TTC549 (cell line): ENCODE measurements at regions not wholly inside any gene's neighbourhood (a gene's known extent, or its start where the extent isn't known, plus 50 kb on each side); places are given as distances from the start of the nearest gene placed in this dataset.

Experiments used
- FAIRE-seq: peaks from 2 replicates; lab custom pipeline; 2012; peaks lifted over from hg19 to GRCh38; lab: Jason Lieb, UNC

DNA sequence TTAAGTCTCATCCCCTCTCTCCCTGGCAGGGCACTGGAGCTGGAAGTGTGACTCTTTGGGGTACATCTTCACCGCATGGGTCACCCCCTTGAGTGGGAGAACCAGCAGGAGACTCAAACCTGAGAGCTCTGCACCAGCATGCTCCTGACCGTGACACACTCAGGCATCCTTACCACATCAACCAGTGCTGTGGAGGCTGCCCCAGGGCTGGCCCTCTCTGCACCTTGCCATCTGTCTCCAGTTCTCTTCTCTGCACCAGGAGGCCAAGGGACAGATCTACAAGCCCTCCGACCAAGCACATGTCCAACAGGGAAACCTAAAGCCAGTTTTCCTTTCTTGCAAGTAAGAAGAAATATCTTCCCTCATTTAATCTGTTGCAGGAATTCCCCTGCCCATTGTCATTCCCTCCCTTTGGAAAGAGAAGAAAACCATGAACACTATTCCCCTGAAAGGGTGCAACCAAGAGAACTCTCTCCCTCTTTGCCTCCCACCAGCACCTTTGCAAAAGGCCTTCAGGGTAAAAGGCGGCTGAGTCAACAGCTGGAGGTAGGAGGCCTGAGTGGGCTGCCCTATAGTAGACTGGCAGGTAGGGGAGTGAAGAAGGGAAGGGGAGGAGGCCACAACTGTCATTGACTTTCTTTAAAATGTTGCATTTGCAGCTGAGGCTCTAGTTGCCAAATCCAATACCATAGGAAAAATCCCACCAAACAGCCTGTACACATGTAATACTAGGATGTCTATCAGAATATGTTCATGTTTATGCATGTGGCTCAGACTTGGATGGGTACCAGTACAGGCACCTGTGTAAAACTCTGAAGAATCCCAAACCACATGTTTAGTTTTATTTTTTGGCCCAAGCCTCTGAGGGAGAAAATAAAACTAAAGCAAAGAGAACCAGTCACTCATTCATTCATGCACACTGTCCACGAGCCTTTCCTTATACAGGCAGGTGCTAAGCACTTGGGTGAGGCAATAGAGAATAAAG, 117.0 kb downstream of the WT1 start:
- no peak for FAIRE-seq

DNA sequence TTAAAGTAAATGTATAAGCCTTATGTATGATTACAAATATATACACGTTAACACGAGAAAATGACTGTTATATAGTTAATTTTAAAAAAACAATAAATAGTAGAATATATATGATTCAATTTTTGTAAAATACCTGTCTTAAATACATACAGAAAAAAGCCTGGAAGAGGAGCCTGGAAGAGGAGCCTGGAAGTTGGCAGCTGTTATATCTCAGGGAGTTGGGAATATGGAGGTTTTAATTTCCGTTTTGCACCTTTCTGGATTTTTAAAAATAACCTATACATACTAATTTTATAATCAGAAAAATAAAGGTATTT, 111.6 kb downstream of the WT1 start:
- no peak for FAIRE-seq

DNA sequence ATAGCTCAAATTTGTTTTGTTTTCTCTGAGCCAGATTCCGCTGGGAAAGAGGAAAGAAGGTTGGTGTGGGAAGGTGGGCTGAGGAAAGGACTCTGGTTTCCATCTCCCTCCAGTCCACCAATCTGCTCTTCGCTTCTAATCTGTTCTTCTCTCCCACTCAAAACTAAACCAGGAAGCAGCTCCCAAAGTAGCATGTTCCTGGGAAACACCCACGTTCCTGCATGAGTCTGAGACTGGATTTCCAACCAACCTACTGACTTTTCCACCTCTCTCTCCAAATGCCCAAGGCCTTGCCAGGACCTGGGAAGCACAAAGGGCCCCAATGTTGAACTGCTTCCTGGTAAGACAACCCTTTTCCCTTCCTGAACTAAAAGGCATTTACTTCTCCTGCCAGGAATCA, 110.2 kb downstream of the WT1 start:
- no peak for FAIRE-seq

DNA sequence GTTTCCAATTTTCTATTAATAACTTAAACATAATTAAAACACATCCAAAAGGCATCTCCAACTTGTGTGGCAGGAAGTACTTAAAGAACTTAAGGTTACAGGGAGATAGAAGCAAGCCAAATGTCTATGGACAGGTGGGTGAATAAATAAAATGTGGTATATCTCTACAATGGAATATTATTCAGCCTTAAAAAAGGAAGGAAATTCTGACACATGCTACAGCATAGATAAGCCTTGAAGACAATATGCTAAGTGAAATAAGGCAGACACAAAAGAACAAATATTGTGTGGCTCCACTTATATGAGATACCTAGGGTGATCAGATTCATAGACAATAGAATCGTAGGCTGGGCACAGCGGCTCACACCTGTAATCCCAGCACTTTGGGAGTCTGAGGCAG, 109.6 kb downstream of the WT1 start:
- FAIRE-seq, result no peak

DNA sequence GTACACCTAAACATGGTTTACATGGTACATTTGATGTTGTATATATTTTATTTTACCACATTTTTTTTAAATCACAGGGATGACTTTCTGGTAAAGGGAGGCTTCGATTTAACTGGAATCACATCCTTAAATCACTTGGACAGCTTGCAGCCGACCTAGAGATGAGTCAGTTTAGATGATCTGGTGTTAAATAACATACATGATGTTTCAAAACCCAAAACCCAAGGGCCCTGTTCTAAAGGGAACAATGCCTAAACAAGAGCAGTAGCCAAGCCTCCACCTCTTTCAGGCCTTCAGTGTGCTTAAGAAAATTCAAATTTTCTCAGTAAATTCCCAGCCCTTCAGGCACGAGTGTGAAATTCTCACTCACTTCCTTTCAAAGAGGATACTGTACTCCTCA, 108.8 kb downstream of the WT1 start:
- no peak for FAIRE-seq

DNA sequence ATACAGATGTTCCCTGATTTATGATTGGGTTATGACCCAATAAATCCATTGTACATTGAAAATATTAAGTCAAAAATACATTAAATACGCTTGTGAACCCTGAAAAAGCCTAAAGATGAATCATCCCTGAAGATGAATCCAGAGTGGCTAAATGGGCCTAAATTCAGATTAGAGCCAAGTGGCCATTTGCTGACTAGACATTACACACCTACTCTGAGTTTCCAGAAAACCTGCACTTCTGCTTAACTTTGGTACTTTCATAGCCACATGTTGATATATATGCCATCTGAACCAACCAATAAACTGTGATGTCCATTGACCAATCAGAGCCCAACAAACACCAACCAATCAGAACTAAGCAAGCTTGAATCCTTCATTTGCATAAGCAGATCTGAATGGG, 106.9 kb downstream of the WT1 start:
- no peak for FAIRE-seq

DNA sequence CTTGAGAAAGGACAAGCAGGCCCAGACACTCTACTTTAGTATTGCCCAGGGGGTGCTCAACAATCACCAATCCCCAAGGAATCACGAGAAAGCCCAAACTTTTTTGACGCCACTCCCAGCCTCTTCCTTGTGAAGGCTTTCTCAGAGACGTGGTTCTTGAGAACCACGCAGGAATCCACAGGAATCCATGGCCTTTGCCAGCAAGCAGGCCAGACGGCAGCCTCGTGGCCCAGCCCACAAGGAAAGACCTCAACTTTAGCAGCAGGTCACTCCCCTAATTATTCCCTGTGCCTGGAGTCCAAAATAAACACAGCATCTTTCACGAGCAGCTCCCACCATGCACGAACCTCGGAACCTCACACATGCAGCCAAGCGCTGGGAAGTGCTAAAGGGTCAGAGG, 104.2 kb downstream of the WT1 start:
- no peak for FAIRE-seq

DNA sequence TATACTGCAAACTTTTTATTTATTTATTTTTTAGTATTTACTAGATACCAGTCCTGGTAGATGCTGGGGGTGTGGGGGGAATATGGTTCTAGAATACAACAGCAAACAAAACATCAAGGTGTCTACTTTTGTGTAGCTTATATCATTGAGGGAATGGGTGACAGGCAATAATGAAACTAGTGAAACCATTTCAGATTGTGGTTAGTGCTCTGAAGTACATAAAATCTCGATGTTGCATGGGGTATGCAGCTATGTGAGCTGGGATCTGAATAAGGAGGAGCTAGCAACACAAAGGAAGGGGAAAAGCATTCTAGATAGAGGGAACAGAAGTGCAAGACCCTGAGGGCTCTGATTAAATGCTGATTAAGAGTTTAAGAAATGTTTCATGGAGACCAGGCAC, 103.5 kb downstream of the WT1 start:
- no peak for FAIRE-seq

DNA sequence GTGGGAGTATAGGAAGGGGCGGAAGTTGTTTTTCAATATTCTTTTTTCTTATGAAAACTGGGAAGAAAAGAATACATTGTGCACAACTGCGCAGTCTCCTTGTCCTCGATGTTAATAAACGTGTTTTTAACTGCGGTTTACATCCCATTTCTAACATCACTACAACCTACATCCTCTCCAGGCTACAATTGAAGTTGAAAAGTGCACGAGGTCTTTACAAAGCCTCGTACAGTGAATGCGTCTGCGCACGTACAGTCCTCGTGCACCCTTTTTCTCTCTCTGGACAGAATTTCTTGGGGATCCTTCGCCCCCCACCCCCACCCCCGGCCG, 102.4 kb downstream of the WT1 start:
- no peak for FAIRE-seq

DNA sequence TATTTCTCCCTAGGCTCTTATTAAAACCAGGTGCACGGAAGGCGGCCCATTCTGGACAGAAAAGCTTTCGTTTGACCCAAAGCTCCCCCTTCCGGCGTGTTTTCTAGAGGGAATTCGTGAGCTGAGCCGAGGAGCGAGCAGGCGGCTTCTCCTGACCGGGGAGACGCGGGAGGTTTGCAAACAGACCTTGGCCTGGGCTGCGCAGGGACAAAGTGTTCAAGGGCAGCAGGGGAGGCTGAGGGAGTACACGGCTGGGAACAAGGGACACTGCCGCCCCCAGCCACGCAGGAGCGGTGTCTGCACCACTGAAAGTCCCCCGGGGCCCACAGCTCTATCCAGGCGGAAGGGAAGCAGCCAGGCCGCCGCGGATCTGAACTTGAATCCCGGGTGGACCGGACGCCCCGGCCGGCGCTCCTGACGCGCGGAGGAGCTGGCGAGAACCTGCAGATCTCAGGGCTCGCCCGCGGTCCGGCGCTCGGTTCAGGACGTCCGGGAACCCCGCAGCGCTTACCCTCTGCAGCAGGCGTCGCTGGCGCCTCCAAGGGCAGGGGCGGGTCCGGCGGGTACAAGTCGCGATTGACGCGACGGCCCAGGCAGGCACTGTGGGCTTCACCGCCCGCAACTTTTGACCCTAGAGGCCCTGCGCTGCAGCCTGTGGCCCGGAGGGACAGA, 101.9 kb downstream of the WT1 start:
- FAIRE-seq, result no peak

DNA sequence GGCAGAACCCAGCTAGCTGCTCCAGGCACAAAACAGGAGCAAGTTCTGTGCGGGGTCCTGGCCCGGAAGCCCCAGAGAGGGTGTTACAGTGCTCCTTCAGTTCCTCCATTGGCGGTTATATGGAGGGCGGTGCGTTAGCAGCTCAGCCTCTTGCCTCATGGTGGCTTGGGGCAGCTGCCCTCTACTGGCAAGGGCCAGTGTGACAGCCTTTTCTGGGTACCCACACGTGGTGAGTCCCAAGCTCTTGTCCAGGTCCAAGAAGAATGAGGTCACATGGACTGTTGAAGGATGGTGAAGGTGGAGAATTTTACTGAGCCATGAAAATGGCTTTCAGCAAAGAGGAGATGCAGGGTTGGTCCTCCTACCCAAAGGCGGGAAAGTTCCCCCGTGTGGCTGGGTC, 100.5 kb downstream of the WT1 start:
- FAIRE-seq, result no peak
